SH-SY5Y (cell line): ENCODE measurements at regions not wholly inside any gene's neighbourhood (a gene's known extent, or its start where the extent isn't known, plus 50 kb on each side); places are given as distances from the start of the nearest gene placed in this dataset.

ENCODE experiments used
- GATA2 ChIP-seq: IDR thresholded peaks from 2 replicates; pipeline ENCODE4 v1.6.1; 2011; ENCODE audit warnings: mild to moderate bottlenecking, low read depth, low read length
- GATA3 ChIP-seq: IDR thresholded peaks from 2 replicates; pipeline ENCODE4 v1.6.1; 2011; ENCODE audit warnings: low read depth, mild to moderate bottlenecking, low read length, moderate library complexity

DNA sequence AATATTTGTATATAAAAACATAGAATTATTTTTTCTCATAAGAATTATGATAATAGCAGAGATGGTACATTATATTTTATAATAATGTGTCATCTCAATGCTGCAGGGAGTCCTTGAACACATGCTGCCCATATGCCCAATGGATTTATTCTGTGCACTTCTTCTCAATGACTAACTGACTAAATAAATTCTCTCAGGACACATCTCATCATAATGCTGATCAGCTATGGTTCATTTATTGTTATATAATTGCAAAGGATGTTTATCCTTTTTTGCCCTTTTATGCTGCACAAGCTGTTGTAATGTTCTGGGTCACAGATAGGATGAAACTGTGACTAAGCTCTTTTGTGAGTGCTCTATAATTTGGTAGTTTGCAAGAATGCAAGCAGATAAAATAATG, 1273.3 kb upstream of the ATXN8OS start:
- TF ChIP-seq GATA3, result no peak
- TF ChIP-seq GATA2, result no peak
